PC-9 (cell line): ENCODE measurements at regions not wholly inside any gene's neighbourhood (a gene's known extent, or its start where the extent isn't known, plus 50 kb on each side); places are given as distances from the start of the nearest gene placed in this dataset.

Source experiments
- CTCF ChIP-seq: fragments of 200-600 bp; sonication (generic); conservative IDR thresholded peaks from 2 replicates; pipeline ENCODE4 v1.6.1; 2017; ENCODE audit warnings: mixed run types, antibody characterized with exemption, mild to moderate bottlenecking, moderate library complexity
- EZH2 ChIP-seq: fragments of 200-600 bp; sonication (generic); IDR thresholded peaks from 2 replicates; pipeline ENCODE4 v1.8.0; 2017; ENCODE audit warnings: antibody characterized with exemption, low read depth

- TF ChIP-seq CTCF, result no peak
- no peak for TF ChIP-seq EZH2
These were observed 167.1 kb upstream of the STK17B start for GRCh38 chr2:196338440-196338839.
